GM21526 (cell line): ENCODE measurements at regions not wholly inside any gene's neighbourhood (a gene's known extent, or its start where the extent isn't known, plus 50 kb on each side); places are given as distances from the start of the nearest gene placed in this dataset.
"Not testable (repeated sequence)": the region's sequence is repeated elsewhere in the genome, so short reads cannot be mapped to it uniquely, and the experiment has no call there.

Source experiments
- ATAC-seq: cut with Tn5 transposase; IDR thresholded peaks from one replicate; pipeline ENCODE4 v1.9.1; 2021; ENCODE audit warnings: moderate library complexity; ENCODE audit not compliant: unreplicated experiment, low FRiP score

DNA sequence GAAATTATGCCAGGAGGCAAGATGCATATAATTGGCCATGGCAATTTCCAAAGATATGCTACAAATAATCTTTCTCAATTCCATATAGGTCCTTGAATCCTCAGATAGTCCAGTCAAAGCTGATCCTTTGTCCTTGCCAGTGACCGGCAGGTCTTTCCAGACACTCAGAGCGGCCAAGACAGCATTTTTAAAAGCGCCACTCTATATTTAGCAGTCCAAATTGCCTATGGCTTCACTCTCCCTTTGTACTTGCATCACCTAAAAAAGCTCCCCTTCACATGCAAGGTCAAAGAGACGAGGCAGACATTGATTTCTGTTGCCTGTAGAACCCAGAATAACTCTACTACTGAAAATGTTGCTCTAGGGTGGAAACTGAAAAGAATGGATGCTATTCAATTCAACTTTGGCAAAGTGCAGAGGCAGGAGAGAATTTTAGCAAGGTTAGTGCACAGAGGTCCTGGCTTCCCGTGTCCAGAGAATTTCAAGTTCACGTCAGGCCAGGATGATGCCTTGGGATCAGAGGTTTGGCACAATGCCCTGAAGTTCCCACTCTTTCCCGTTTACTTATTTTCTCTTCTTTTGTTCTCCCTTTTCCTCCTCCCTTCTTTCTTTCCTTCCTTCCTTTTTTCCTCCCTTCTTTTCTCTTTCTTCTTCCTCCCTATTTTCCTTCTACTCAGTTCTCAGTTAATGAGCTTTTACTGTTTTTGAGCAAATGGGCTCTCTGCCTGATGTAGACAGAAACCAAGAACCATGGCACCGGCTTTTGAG, 108.5 kb downstream of the KCNK1 start:
- ATAC-seq = no peak

GRCh38 chr1:233723387-233723786, 109.5 kb downstream of the KCNK1 start:
- no peak for ATAC-seq

DNA sequence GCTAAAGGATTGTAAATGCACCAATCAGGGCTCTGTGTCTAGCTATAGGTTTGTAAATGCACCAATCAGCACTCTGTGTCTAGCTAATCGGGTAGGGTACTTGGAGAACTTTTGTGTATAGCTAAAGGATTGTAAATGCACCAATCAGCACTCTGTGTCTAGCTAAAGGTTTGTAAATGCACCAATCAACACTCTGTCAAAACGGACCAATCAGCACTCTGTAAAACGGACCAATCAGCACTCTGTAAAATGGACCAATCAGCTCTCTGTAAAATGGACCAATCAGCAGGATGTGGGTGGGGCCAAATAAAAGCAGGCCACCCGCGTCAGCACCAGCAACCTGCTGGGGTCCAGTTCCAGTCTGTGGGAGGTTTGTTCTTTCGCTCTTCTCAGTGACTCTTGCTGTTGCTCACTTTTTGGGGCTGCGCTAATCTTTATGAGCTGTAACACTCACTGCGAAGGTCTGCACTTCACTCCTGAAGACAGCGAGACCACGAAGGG, 110.3 kb downstream of the KCNK1 start:
- ATAC-seq = not testable (repeated sequence)

DNA sequence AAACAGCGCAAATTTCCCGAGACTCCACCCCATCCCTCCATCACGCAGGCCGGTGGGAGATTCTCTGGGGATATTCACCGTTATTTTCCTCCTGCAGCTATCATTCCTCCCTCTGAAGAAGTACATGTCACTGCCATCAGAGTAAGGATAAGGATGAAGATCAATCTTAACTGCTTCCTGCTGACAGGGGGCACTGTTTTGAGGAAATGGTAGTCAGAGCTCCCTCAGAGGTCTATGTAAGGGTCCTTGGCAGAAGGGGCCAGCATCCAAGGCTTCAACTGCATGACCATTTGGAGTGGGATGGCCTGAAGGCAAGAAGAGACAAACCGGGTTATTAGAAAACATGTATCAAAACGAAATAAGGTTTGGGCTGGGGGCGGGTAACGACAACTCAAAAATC, 111.5 kb downstream of the KCNK1 start:
- ATAC-seq = no peak

DNA sequence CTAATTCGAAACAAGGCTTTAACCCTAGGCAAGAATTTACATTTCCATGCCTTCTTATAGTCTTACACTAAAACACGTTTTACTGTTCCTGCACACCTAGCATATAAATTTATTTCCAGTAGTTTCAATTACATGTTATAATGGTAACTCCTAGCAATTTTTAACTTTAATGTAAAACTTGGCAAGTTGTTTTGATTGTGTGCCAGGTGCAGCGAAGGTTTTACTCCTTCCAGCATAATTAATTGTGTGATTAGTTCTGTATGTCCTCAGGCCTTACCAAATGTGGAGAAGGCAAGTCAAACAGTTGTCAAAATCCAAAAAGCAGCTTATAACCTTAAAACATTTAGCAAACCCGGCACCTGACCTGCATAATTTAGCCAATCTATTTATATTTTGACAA, 114.8 kb downstream of the KCNK1 start:
- no peak for ATAC-seq

DNA sequence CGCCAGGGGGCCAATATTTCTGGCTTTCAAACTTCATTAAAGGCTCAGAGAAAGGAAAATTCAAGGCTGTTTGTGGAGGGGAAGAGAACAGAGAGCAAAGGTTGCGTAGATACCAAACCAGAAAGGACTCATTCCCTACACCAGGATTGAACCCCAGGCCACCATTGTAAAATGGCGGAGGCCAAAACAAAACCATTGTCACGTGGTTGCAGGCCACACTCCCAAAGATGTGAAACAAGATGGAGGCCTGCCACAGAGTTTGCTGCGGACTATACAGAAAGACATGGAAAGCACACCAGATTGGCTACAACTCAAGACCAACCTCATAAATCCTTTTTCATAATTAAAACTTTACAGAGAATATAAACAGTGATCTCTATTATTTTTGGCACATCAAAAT, 116.5 kb downstream of the KCNK1 start:
- no peak for ATAC-seq

- no peak for ATAC-seq
Measured at GRCh38 chr1:233730809-233731208, 116.9 kb downstream of the KCNK1 start.

DNA sequence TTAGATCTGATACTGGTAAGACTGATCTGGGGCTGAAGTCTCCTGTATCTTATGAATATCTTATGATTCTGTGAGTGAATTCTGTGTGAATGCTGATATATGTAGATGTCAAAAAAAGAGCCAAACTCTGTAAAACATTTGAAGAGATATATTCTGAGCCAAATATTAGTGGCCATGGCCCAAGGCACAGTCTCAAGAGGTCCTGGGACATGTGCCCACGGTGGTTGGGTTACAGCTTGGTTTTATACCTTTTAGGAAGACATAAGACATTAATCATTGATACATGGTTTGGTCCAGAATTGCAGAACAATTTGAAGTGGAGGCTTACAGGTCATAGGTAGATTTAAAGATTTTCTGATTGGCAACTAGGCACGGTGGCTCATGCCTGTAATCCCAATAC, 118.3 kb downstream of the KCNK1 start:
- ATAC-seq = no peak

DNA sequence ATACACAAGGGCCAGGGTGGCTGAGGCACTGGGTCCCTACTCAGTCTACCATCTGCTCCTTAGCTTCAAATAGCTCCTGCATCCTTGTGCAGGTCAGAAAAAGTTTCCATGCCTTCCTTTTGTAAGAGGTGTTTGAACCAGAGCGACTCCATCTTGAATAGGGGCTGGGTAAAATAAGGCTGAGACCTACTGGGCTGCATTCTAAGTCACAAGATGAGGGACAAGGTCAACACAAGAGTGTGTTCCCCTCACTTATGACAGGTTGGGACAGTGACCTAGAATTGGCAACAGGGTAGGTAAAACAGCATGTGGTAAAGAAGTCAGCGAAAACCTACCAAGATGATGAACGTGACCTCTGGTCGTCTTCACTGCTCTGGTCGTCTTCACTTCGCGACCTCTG, 120.5 kb downstream of the KCNK1 start:
- no peak for ATAC-seq

- ATAC-seq = no peak
Measured at GRCh38 chr1:233735331-233735730, 121.4 kb downstream of the KCNK1 start.

DNA sequence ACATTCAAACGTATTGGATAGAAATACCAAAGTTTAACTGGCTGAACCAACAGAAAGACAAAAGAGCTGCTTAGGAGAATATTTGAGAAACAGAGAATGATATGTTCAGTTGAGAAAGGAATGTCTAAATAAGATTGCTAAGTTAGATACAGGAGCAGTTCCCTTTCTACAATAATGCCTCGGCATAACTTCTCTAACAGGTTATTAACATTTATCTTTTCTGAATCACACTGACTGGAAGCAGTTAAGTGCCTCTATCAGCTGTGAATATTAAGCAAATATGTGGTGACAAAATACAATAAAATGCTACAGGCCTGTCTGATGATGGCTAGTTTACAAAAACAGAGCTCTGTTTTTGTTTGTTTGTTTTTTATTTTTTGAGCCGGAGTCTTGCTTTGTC, 121.9 kb downstream of the KCNK1 start:
- no peak for ATAC-seq

- no peak for ATAC-seq
Measured at GRCh38 chr1:233737341-233737740, 123.4 kb downstream of the KCNK1 start.

- ATAC-seq = no peak
Measured at GRCh38 chr1:233738396-233738795, 124.5 kb downstream of the KCNK1 start.

- no peak for ATAC-seq
Measured at GRCh38 chr1:233738850-233739249, 124.9 kb downstream of the KCNK1 start.

DNA sequence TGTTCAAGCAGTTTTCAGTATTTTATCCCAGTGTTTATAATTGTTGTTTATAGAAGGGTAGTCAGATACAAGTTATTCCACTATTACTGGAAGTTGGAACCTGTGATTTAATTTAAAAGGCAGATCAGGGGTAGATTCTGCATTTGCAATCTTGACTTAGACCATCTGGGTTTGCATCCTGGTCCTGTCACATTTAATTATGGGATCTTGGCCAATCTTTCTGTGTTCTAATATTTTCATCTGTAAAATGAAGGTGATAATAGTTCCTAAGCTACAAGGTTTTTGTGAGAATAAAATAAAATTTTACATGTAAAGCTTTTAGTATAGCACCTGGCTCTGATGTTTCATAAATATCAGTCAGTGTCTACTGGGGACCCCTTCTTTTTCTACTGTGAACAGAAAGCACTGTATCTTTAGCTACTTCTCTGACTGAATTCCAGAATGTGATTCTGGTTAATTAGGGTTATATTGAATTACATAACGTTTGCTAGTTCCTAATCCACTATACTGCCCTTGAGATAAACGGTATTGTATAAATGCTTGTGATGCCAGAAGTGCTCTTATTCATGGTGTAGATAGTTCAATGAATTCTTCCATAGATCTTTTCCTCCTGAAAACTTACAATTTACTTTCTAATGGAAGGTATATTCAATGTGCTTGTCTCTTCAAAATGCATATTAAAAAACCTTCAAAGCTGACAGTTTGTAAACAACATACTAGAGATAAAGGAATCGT, 131.0 kb downstream of the KCNK1 start:
- ATAC-seq = no peak

GRCh38 chr1:233750139-233750538, 136.2 kb downstream of the KCNK1 start:
- no peak for ATAC-seq

DNA sequence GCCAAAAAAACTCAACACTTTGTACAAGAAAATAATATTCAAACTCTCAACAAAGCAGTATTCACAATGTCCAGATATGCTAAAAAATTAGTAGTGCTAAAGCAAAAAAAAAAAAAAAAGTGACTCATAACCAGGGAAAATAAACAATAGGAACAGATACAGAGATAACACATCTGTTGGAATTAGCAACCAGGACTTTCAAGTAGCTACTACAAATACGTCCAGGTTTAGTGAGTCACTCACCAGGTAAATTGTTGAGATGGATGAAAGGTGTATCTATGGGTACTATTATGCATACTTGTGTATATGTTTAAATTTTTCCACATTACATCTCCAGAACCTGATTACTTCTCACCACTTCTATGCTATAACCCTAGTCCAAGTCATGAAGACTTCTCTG, 144.8 kb upstream of the SLC35F3 start:
- ATAC-seq = no peak

- ATAC-seq = not testable (repeated sequence)
Measured at GRCh38 chr1:233764304-233764703, 140.2 kb upstream of the SLC35F3 start.

DNA sequence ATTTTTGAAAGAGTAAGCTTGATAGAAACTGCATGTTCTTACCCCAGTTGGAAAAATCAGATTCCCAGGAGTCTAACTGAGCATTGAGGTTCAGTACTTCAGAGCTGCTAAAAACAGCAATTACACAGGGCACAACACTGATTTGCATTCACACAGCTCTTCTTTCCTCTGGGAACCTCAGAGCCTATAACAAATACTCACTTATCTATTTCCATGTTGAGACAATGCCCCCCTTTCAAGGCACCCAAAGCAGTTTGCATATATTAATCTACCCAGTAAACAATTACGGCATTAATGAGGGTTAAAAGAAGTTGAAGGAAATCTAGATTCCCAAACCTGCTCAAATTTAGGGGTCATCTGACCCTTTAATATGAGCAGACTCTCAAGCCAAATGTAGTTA, 126.9 kb upstream of the SLC35F3 start:
- ATAC-seq = no peak

DNA sequence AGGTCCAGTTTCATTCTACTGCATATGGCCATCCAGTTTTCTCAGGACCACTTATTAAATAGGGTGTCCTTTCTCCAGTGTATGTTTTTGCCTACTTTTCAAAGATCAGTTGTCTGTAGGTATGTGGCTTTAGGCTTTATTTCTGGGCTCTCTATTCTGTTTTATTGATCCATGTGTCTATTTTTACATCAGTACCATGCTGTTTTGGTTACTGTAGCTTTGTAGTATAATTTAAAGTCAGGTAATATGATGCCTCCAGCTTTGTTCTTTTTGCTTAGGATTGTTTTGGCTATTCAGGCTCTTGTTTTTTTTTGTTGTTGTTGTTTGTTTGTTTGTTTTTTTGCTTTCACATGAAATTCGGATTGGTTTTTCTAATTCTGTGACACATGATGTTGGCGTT, 124.4 kb upstream of the SLC35F3 start:
- ATAC-seq = no peak

DNA sequence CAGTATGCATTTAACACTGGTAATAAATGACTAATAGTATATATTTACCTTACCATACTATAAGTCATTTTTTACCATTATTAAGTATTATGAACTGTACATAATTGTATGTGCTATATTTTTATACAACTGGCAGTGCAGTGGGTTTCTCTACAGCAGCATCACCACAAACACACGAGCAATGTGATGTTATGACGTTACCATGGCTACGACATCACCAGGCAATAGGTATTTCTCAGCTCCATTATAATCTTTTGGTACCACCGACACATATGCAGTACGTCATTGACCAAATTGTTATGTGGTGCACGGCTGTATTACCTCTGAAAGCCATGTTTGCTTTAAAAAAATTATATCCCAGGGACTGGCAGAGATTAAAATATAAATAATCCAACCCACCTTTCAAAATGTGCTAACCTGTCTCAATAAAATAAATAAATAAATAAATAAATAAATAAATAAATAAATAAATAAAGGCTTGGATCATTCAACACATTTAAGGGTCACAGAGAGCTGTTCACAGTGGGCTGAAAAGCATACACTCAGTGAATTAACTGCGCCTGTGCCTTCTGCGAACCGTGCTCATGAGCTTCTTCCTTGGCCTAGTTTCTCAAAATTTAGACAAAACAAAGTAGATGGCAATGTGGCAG, 121.4 kb upstream of the SLC35F3 start:
- no peak for ATAC-seq
